Ecto neural progenitor cell (in vitro differentiated cells): ENCODE measurements at regions not wholly inside any gene's neighbourhood (a gene's known extent, or its start where the extent isn't known, plus 50 kb on each side); places are given as distances from the start of the nearest gene placed in this dataset.
"Not testable (repeated sequence)": the region's sequence is repeated elsewhere in the genome, so short reads cannot be mapped to it uniquely, and the experiment has no call there.

Experiments
- DNase-seq: peaks from one replicate; pipeline ENCODE4 v3.0.0-alpha.2; 2018; ENCODE audit warnings: low spot score

DNA sequence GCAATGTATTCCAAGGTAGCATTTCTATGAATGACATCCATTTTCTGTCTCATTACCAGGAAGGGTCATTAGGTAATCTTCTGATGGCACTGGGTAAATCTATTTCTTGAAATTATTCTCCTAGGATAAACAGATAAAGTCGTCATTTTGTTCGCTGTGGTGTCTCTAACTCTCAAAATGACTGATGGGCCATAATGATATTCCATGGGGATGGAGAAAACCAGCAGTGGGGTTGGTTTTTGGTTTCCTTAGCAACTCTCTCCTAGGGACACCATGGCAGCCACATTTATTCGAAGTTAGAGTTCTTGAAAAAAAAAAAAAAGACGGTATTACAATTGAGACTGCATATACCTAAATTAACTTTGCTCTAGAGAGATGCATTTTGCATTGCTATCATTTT lies 231.3 kb upstream of the SLCO3A1 start:
- no peak for DNase-seq

DNA sequence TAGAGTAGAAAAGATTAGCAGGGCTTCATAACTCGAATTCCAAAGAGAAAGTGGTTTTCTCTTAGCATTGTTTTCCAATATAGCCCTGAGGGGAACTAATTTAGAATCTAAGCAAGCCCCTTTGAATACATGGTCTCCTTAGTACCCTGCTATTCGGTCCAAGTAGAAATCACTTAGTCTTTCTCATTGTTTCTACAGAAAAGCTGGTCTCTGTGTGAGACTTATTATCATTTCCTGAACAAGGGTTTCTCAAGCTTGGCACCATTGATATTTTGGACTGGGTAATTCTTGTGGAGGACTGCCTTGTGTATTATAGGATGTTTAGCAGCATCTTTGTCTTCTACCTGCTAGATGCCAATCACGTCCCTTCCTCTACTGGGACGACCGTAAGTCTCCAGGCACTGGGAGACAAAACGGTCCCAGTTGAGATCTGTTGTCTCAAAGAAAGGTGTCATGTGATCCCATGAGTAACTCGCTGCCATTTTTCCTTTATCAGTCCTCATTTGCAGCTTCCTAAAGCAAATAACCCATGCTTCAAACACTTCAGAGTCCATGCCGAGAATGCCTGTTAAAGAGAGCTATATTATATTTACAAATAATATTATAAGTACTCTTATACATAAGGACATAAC lies 230.7 kb upstream of the SLCO3A1 start:
- DNase-seq, result no peak

DNA sequence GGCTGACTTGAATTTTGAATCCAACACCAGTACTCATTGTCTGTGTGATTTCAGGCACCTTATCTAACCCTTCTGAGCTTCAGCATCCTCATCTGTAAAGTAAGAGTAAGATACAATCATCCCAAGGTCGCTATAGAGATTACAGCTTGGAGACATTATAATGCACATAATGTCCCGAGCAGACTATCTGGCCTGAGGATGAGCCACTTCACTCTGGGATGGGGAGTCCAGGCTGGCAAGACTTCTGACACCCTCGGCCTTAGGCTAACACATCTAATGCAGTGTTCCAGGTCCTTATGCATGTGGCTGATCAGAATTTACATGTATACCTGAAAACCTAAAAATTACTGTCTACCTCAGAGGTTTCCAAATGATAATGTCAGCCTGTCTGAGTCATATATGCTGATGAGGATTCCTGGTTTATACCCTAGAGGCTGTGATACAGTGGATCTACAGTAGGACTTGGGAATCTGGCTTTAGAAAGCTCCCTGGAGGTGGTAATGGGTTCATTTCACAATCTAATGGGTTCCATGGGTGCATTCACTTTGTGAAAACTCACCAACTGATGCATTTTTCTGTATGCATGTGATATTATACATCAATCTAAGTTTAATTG lies 229.0 kb upstream of the SLCO3A1 start:
- DNase-seq, result no peak

DNA sequence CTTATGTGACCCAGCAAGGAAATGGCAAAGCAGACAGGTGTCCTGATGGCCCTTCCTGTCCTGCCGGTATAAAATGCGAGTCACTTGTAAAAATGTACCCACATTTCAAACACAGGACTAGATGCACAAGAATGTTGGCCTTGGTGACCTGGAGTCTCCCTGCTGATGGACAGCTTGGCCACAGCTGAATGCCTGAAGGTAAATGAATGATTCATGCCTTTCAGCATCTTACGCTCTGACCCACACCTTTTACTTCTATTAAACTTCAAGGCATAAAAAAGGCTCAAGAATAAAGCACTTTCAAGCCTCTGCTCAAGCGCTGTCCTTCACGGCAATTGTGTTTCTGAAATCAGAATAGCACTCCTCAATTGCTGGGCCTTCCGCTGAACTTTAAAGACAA lies 228.0 kb upstream of the SLCO3A1 start:
- no peak for DNase-seq

DNA sequence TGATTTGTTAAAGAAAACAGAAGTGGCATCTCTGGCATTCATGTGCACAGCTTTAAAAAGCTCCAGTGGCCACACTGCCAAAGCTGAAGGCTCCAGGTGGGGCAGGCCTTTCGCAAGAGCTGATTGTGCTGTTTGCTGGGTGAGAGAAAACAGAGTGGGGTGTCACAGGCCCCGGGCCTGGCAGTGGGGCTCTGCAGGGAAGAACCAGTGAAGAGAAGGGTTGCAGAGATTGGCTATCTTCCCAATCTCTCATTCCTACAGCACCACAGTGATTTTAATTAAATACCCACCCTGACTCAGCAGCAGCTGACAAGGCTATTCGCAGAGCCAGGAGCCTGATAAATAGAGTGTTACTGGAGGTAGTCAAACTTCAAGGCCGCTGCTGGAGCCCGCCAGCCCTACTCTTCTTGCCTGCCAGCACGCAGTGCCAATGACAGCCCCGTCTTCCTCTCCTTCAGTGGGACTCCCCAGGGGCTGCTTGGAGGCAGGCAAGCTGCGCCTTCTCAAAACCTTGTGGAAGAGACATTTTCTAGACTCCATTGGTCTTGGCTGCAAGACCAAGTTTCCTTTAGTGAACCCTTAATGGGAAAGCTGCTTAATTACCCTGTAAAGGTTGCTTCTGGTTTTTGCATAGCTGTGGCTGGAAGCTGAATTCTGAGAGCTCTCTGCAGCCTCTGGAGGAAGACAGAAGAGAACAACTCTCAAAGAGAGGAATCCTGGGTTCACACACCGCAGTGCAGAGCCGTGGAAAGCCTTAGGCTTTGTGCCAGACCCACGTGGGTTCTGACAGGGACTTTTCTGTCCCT lies 225.8 kb upstream of the SLCO3A1 start:
- no peak for DNase-seq

DNA sequence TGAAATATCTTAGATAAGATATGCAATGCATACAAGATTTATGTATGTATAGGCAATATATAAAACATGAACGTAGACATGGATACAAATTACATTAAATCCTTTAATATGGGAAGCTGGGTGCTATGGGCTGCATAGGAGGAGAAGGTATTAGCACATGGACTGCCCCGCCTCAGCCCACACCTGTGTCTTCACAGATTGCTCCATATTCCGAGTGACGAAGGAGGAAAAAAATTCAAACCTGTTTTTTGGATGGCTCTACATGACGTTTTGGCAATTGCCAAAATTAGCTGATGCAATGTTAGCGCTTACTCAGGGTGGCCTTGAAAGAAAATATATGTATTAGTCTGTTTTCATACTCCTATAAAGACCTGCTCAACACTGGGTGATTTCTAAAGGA lies 223.4 kb upstream of the SLCO3A1 start:
- no peak for DNase-seq

DNA sequence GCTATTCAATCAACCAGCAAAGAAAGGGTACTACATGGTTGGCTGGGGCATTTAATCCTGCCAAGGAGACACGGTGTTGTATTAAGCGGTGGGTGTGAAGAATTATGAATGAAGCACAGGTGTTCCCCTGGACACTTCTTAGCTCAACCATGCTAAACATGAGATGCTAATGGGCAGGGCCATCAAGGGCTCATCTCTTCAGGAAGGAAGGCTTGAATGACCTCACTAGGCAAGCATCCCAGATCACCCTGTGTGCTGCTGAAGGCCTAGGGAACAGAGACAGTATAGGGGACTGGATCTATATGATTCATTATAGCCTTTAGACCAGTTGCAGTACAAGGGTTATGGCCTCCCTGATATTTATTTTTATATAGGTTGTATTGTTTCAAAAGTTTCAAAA lies 221.3 kb upstream of the SLCO3A1 start:
- no peak for DNase-seq

DNA sequence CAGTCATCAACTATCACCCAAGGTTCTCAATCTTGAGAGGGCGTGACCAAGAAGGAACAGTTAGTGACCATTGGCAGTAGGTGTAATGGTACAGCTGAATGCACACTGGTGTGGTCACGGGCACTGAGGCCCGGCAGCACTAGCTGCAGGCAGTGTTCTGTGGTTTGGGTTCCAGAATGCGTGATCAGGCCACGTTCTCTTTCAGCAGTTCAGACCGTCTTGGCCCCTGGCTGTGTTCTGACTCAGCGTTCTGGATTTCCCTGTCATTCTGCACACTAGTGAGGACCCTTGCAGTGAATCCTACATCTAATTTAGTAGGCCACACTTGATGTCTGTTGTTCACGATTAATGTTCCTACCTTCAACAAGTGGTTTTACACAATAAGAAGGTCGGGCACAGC lies 220.5 kb upstream of the SLCO3A1 start:
- DNase-seq, result no peak

DNA sequence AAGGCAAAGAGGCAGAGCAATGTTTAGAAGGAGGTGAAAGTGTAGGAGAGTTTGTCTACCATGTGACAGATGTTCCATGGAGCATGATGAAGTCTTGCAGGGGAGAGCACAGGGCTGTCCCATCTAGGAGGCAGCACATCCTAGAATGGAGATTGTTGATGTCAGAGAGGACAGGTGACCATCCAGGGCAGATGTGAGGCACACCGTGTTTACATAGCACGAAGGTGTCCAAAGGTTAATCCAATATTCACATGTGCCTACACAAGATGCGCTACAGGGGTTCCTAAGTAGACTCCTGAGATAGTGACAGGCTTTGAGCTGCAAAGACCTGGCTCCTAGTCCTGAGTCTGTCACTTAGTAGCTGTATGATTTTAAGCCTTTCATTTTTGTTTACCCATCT lies 219.3 kb upstream of the SLCO3A1 start:
- DNase-seq, result no peak

DNA sequence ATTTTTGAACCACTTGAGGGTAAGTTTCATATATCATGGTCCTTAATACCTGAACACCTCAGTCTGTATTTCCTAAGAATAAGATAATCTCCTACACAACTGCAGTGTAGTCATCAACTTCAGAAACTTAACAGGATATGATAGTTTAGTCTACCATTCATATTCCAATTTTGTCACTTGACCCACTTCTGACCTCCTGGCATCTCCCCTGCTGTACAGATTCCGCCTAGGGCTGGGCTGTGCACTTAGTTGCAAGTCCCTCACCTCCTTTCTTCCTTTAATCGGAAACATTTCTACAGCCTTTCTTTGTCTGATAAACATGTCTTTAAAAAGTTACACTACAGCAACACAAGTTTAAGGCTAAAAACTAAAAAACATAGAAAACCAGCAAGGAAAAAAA lies 218.4 kb upstream of the SLCO3A1 start:
- no peak for DNase-seq

DNA sequence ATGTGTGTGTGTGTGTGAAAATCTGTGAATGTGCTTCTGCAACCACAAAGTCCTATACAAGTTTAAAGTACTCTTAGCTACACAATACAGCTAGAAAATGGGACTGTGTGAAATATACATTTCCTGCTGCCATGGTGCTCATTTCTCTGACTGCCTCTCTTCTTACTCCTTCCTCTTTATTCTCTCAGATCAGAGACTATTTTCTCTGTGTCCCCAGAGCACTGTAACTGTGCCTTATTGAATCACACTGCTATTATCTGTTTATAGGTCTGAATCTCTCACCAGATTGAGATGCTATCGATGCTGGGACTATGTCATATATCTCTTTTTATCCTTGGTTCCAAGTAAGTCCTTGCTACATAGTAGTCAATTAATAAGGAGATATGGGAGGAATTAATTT lies 217.9 kb upstream of the SLCO3A1 start:
- no peak for DNase-seq

DNA sequence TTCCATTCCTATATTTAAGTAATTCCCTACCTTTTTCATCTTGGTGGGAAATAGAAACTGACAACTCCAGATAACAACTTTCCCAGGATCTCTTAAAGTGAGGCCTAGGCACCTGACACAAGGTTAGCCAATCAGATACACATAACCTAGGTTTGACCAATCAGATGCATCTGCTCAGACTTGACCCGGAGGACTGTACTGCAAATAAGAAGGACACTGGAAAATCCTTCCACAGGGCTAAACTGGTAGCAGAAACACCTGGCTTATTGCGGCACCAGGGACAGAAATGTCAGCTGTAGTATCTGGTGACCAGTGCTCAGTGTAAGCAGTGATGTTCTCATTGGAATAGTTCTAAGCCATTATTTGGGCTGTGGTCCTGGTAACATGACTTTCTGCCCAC lies 204.5 kb upstream of the SLCO3A1 start:
- DNase-seq, result no peak

DNA sequence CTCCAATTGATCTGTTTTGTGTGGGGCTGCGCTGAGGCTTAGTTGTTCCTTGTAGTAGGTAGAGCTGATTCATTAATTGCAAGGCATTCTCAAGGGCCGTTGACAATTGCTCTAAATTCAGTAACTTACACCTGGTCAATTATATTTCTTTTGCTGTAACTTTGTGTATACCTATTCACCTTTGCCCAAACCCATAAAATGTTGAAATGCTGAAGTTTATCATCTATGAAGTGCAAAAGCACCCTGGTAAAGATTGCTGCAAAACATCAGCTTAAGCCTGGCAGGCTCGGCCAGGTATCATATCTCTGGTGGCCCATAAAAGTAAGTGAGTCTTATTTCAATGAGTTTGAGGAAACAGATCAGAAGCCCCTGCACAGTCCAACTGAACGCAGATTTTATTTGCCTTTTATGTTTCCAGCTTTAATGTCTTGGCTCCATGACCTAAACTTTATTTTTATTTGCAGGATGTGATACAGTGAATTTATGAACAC lies 203.6 kb upstream of the SLCO3A1 start:
- DNase-seq, result no peak

DNA sequence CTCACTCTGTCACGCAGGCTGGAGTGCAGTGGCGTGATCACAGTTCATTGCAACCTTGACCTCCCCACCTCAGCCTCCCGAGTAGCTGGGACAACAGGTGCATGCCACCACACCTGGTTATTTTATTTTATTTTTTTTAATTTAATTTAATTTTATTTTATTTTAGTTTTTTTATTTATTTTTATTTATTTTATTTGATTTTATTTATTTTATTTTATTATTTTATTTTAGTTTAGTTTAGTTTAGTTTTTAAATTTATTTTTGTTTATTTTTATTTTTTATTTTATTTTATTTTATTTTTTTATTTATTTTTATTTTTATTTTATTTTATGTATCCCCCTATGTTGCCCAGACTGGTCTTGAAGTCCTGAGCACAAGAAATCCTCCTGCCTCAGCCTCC lies 202.3 kb upstream of the SLCO3A1 start:
- DNase-seq, result no peak

DNA sequence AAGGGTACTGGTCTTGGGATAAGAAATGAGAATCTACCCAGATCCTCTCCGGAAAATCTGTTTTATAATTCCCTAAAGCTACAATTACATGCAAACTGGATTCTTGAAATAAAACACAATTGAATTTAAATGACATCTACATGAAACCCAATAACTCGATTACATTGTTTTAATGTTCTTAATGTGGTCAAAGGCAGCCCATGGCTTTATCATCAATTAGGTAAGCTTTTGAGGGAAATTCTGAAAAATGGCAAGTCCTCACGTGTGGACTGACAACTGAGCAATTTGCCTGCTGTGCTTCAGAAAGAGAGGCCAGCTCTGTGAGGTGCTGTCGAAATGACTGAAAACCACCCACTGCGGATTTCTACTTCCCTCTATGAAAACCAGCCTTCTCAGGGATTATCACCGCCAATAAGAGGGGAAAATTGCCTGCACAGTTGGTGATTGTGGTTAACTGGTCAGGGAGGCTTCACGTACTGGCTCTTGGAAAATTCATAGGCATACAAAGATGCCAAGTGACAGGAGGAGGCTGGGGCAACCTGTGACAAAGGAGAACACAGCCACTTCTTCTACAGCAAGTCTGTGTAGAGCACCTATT lies 200.8 kb upstream of the SLCO3A1 start:
- DNase-seq, result no peak

DNA sequence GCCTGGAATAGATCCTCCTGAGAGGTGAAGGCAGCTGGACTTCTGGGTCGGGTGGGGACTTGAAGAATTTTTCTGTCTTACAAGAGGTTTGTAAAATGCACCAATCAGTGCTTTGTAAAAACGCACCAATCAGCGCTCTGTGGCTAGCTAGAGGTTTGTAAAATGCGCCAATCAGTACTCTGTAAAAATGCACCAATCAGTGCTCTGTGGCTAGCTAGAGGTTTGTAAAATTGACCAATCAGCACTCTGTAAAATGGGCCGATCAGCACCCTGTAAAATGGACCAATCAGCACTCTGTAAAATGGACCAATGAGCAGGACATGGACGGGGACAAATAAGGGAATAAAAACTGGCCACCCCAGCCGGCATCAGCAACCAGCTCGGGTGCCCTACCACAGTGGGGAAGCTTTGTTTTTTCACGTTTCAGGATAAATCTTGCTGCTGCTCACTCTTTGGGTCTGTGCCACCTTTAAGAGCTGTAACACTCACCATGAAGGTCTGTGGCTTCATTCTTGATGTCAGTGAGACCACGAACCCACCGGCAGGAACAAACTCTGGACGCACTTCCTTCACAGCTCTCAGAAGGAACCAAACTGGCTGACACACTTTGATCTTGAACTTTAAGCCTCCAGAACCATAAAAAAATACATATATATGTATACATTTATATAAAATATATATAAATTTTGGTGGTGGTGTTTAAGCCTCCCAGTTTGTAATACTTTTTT lies 197.8 kb upstream of the SLCO3A1 start:
- not testable (repeated sequence) for DNase-seq

DNA sequence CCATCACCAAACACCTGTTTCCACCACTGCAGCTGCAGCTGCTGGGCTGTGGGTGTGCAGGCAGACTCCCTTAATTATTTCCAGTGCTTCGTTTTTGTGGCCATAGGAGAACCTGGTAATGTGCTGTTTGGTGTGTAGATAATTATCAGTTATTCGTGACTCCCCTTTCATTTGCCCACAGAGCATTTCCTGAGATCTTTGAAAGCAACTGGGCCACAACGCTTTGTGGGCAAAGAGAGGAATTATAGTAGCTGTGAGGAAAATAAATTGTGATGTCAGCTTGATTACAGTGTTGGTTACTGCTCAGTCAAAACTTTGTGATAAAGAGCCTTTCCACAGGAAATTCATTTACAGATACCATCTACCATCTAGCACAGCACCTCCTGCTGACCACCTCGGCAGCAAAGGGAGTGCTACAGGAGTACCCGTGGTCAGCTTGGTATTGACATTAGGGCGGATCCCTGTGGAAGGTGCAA lies 193.3 kb upstream of the SLCO3A1 start:
- DNase-seq, result no peak

DNA sequence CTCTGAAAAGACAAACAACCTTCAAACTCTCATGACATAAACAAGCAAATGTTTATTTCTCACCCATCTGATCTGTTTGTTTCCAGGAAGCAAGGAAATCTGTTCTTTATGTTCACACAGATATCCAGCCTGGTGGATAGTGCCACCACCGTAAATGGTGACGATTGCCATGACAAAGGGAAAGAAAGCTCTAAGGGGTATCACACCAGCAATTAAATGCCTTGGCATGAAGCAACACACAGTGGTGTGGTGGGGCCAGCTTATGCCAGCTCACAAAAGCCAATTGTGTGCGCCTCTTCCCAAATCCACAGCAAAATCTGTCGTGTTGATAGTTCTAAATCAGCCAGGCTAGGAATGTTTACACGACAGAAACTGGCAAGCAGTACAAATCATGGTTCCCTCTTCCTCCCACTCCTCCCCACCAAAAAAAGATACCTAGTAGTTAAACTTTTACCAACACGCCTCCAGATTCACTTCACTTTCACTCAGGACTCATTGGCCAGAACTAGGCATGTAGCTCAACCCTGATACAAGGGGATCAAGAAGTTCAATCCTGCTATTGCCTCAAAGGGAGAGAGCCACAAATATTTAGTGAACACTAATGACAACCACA lies 189.2 kb upstream of the SLCO3A1 start:
- DNase-seq, result no peak

DNA sequence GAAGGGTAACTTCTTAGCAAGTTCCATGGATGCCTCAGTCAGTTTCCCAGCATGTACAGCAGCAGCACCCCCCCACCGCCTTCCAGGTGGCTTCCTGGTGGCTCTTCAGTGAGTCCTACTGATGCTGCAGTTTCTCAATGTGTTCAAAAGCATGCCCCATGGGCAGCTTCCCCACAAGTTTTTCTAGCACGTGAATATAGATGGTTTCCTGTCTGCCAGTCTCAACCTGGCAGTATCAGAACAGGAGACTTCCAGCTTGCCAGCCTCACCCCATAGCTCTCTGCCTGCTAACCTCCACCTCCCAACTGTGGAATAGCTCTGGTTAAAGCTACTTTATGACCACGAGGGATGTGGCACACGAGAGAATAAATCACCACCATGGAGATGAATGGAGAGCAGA lies 188.3 kb upstream of the SLCO3A1 start:
- DNase-seq, result no peak

DNA sequence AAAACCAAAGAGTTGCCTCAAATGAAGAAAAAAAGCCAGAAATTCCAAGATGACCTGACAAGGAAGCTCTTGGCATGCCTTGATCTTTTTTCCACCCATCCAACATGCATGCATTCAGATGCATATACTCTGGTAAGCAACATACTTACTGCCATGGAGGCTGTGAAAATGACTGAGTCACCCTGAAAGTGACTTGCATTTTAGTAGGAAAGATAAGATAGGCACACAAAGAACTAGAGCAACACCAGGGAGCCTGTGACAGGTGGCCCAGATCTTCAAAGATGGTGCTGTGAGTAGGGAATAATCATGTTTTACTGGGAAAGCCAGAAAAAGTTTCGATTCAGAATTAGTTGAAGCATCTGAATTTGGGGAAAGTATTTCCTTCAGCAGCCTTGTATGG lies 185.1 kb upstream of the SLCO3A1 start:
- no peak for DNase-seq

DNA sequence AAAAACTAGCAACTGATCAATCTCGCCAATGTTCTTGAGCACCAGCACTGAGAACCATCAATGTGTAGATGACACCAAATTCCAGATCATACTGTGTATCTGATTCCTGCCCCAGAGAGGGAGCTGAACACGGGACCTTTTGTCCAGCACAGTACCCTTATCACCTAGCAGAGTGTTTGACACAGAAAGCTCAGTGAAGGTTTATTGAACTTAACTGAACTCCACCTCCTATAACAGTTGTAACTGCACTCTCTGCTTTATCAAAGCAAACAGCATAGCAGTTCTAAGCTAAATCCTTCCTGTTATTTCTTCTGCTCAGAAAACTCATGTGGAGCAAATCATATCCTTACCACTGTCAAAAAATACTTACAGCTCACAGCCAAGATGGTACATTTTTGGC lies 183.4 kb upstream of the SLCO3A1 start:
- no peak for DNase-seq

DNA sequence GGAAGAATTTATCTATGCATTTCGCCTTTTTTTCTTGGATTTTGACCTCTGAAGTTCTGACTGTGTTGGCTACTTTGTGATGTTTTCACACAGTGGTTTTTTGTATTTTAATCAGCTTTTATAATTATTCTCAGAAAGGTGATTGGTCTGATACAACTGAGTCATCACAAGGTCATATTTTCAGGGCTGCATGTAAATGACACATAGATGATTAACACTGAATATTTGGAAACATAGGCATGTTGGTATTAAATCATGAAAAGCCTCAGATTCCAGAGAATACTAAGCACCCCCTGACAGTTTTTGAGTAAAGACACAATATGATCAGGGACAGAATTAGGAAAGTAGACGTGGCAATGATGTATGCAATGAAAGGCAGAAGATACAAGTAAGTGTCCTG lies 175.5 kb upstream of the SLCO3A1 start:
- DNase-seq, result no peak
